Endothelial cell of umbilical vein (primary cell): ENCODE measurements at regions not wholly inside any gene's neighbourhood (a gene's known extent, or its start where the extent isn't known, plus 50 kb on each side); places are given as distances from the start of the nearest gene placed in this dataset.

Experiments used
- BruUV-seq: library from RNA; stranded (reverse); fragments of 400-500 nt; replicated peaks from 2 replicates; lab custom pipeline; 2021; lab: Mats Ljungman, UMichigan
- CTCF ChIA-PET: fragments of 300-600, 350-600 bp; sonication (Branson Sonifier 250); formaldehyde crosslinking; loops from one replicate; lab custom pipeline; 2021; ENCODE audit warnings: antibody characterized with exemption, inconsistent platforms; lab: Charles Lee
- POLR2A ChIA-PET: fragments of 300-600, 350-600 bp; sonication (Branson Sonifier 250); formaldehyde crosslinking; loops from one replicate; lab custom pipeline; 2021; ENCODE audit warnings: antibody characterized with exemption, inconsistent platforms; lab: Charles Lee
- DNase-seq: peaks from one replicate; pipeline ENCODE4 v3.0.0-alpha.2; 2011; ENCODE audit warnings: low read depth, low spot score
- FAIRE-seq: peaks from 2 replicates; lab custom pipeline; 2011; peaks lifted over from hg19 to GRCh38; lab: Jason Lieb, UNC
- H2AFZ ChIP-seq: 2 replicates; pipeline ENCODE4 v1.6.0; 2012; ENCODE audit warnings: low read depth, low read length, control low read depth, inconsistent platforms
- H3K27ac ChIP-seq: 2 replicates; pipeline ENCODE4 v1.5.1; 2011; ENCODE audit warnings: low read depth, mild to moderate bottlenecking, control low read depth, low read length, moderate library complexity; ENCODE audit not compliant: insufficient read depth
- H3K27me3 ChIP-seq, 2 experiments: 2 replicates each; pipeline versions ENCODE4 v1.6.0 to v1.6.1; 2011; ENCODE audit warnings: low read length in 2 of 2, mixed read lengths in 1 of 2; ENCODE audit not compliant: control insufficient read depth in 2 of 2, insufficient read depth in 2 of 2
- H3K36me3 ChIP-seq, 2 experiments: 2 replicates in 1 of 2; 3 replicates in 1 of 2; pipeline ENCODE4 v1.5.1; 2011; ENCODE audit warnings: low read length in 2 of 2, mild to moderate bottlenecking in 1 of 2, moderate library complexity in 1 of 2; ENCODE audit not compliant: control insufficient read depth in 2 of 2, insufficient read depth in 2 of 2; ENCODE audit errors: extremely low read depth in 1 of 2
- H3K4me1 ChIP-seq: 3 replicates; pipeline ENCODE4 v1.5.1; 2011; ENCODE audit warnings: mild to moderate bottlenecking, low read length; ENCODE audit not compliant: control insufficient read depth, insufficient read depth; ENCODE audit errors: extremely low read depth
- H3K4me2 ChIP-seq: 2 replicates; pipeline ENCODE4 v1.6.1; 2011; ENCODE audit warnings: low read length, control low read depth, mixed read lengths; ENCODE audit not compliant: insufficient read depth
- H3K4me3 ChIP-seq, 3 experiments: fragments of 200-600 bp in 1 of 3; sonication (generic), shearing (Covaris generic) in 1 of 3; replicated peaks in 1 of 3; 2 replicates each; pipeline ENCODE4 v1.5.1; 2011 to 2016; ENCODE audit warnings: control low read depth in 3 of 3, low read length in 3 of 3, mild to moderate bottlenecking in 2 of 3, inconsistent platforms in 1 of 3, low read depth in 1 of 3, moderate library complexity in 1 of 3; ENCODE audit not compliant: insufficient read depth in 1 of 3
- H3K79me2 ChIP-seq: 2 replicates; pipeline ENCODE4 v1.6.0; 2012; ENCODE audit warnings: low read length, inconsistent platforms; ENCODE audit not compliant: control insufficient read depth, insufficient read depth
- H3K9ac ChIP-seq: replicated peaks from 2 replicates; pipeline ENCODE3; 2011; ENCODE audit warnings: low read length, control low read depth; ENCODE audit not compliant: insufficient read depth; ENCODE audit errors: extremely low read depth
- H3K9me1 ChIP-seq: replicated peaks from 3 replicates; pipeline ENCODE4 v1.6.0; 2011; ENCODE audit warnings: mild to moderate bottlenecking, low read length; ENCODE audit not compliant: control insufficient read depth, insufficient read depth; ENCODE audit errors: extremely low read depth
- H3K9me3 ChIP-seq: replicated peaks from 2 replicates; pipeline ENCODE4 v1.5.1; 2012; ENCODE audit warnings: low read length, inconsistent platforms; ENCODE audit not compliant: control insufficient read depth, insufficient read depth
- H4K20me1 ChIP-seq: replicated peaks from 2 replicates; pipeline ENCODE3; 2011; ENCODE audit warnings: mild to moderate bottlenecking, low read length; ENCODE audit not compliant: control insufficient read depth, insufficient read depth; ENCODE audit errors: extremely low read depth
- CTCF ChIP-seq, 2 donors: IDR thresholded peaks; 1 replicate in 1 of 2; 2 replicates in 1 of 2; pipeline ENCODE4 v1.5.1; 2011; ENCODE audit warnings: low read length in 2 of 2, mild to moderate bottlenecking in 2 of 2, moderate library complexity in 2 of 2, control low read depth in 1 of 2, inconsistent platforms in 1 of 2, low read depth in 1 of 2; ENCODE audit not compliant: insufficient read depth in 1 of 2; ENCODE audit errors: extremely low read depth in 1 of 2
- EZH2 ChIP-seq: IDR thresholded peaks from 2 replicates; pipeline ENCODE4 v1.6.1; 2012; ENCODE audit warnings: borderline replicate concordance, low read depth, mild to moderate bottlenecking, moderate library complexity, low read length, inconsistent platforms; ENCODE audit not compliant: severe bottlenecking
- FOS ChIP-seq: IDR thresholded peaks from 2 replicates; pipeline ENCODE4 v1.6.1; 2011; ENCODE audit warnings: mild to moderate bottlenecking, low read length, moderate library complexity, borderline replicate concordance; ENCODE audit not compliant: insufficient read depth
- GATA2 ChIP-seq: IDR thresholded peaks from 2 replicates; pipeline ENCODE4 v1.7.0; 2011; ENCODE audit warnings: low read depth, mild to moderate bottlenecking, moderate library complexity, mixed read lengths, low read length; ENCODE audit not compliant: insufficient read length, insufficient read depth
- JUN ChIP-seq: IDR thresholded peaks from 2 replicates; pipeline ENCODE4 v1.6.1; 2011; ENCODE audit warnings: borderline replicate concordance, low read depth; ENCODE audit not compliant: insufficient read length, insufficient read depth
- MYC ChIP-seq: IDR thresholded peaks from one replicate; pipeline ENCODE4 v1.6.1; 2011; ENCODE audit warnings: mild to moderate bottlenecking, low read depth, low read length
- POLR2A ChIP-seq: IDR thresholded peaks from 2 replicates; pipeline ENCODE4 v1.6.1; 2012; ENCODE audit warnings: low read depth, mild to moderate bottlenecking, control low read depth, low read length
- POLR2AphosphoS5 ChIP-seq: IDR thresholded peaks from 2 replicates; pipeline ENCODE4 v1.6.1; 2012; ENCODE audit warnings: low read depth, mild to moderate bottlenecking, control low read depth, low read length, moderate library complexity; ENCODE audit not compliant: insufficient read depth
- dilution Hi-C: fragments of 300-500 bp; cut with MboI; formaldehyde crosslinking; loops from one replicate; pipeline ENCODE4 v1.15.0; 2019; ENCODE audit warnings: low sequenced_read_pairs; ENCODE audit not compliant: extremely low pct_ligation_motif_present
- intact Hi-C: fragments of 100-400 bp; cut with micrococcal nuclease; formaldehyde crosslinking; loops from one replicate; pipeline ENCODE4 v1.10.0; 2022
- TF ChIP-seq, protein P1 (sequence below): IDR thresholded peaks from 2 replicates; pipeline ENCODE4 v1.6.1; 2011; ENCODE audit not compliant: insufficient read depth, insufficient read length

GRCh38 chr10:109721453-109722064 is 201.8 kb downstream of the XPNPEP1 start:
- no TSS peak for BruUV-seq
- no peaks in the 10 kb centered on the region for H3K4me1 ChIP-seq
- no peaks in the 10 kb centered on the region for H3K79me2 ChIP-seq
- H3K9me3 ChIP-seq, result peaks cover 4% of the 10 kb centered on the region
- FAIRE-seq, result no peak
- no peaks in the 10 kb centered on the region for H3K36me3 ChIP-seq
- ChIA-PET POLR2A (no interaction called here), CTCF (no interaction called here)
- no peak overlapping the region for H2AFZ ChIP-seq
- H3K4me2 ChIP-seq, result no peak overlapping the region
- TF ChIP-seq, protein P1, sequence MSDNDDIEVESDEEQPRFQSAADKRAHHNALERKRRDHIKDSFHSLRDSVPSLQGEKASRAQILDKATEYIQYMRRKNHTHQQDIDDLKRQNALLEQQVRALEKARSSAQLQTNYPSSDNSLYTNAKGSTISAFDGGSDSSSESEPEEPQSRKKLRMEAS, result no peak
- intact Hi-C loops (no loop called here), dilution Hi-C loops (no loop called here)
- no peaks in the 10 kb centered on the region for H4K20me1 ChIP-seq
- no peaks in the 10 kb centered on the region for H3K27me3 ChIP-seq
- no peak for DNase-seq
- H3K9ac ChIP-seq, result no peak overlapping the region
- no peaks in the 10 kb centered on the region for H3K9me1 ChIP-seq
- no peak overlapping the region for H3K27ac ChIP-seq
- no peak overlapping the region for H3K4me3 ChIP-seq

GRCh38 chr10:109706026-109706560 is 217.2 kb downstream of the XPNPEP1 start:
- FAIRE-seq (no peak), DNase-seq (no peak)
- no TSS peak for BruUV-seq
- Histone ChIP-seq H2AFZ (no peak overlapping the region), H3K9me1 (no peaks in the 10 kb centered on the region), H3K4me3 (no peak overlapping the region), H4K20me1 (no peaks in the 10 kb centered on the region), H3K27me3 (no peaks in the 10 kb centered on the region), H3K9me3 (no peaks in the 10 kb centered on the region), H3K9ac (no peak overlapping the region), H3K4me1 (no peaks in the 10 kb centered on the region), H3K36me3 (no peaks in the 10 kb centered on the region), H3K4me2 (no peak overlapping the region), H3K27ac (no peak overlapping the region), H3K79me2 (no peaks in the 10 kb centered on the region)
- dilution Hi-C loops (no loop called here), intact Hi-C loops (no loop called here)
- TF ChIP-seq GATA2, result no peak
- no peak for TF ChIP-seq EZH2
- no peak for TF ChIP-seq POLR2AphosphoS5
- TF ChIP-seq MYC, result no peak
- no peak for TF ChIP-seq POLR2A
- no peak for TF ChIP-seq CTCF (IDR thresholded peaks at IDR 0.05; ENCODE audit: extremely low read depth in 1 of 2, insufficient read depth in 1 of 2, low read depth in 1 of 2, low read length in 2 of 2)
- no peak for TF ChIP-seq FOS
- TF ChIP-seq JUN, result no peak
- TF ChIP-seq, protein P1, result no peak
- POLR2A ChIA-PET, result no interaction called here
- CTCF ChIA-PET, result no interaction called here
